A673 (cell line): ENCODE measurements at regions not wholly inside any gene's neighbourhood (a gene's known extent, or its start where the extent isn't known, plus 50 kb on each side); places are given as distances from the start of the nearest gene placed in this dataset.
"Not testable (repeated sequence)": the region's sequence is repeated elsewhere in the genome, so short reads cannot be mapped to it uniquely, and the experiment has no call there.

Experiments
- CTCF ChIP-seq: fragments of 300-800, 200-600 bp; sonication (generic); conservative IDR thresholded peaks from 2 replicates; pipeline ENCODE4 v1.5.1; 2017; ENCODE audit warnings: low read depth, mild to moderate bottlenecking, antibody characterized with exemption, low read length, moderate library complexity, mixed read lengths
- EZH2 ChIP-seq: fragments of 200-600 bp; sonication (generic); IDR thresholded peaks from 2 replicates; pipeline ENCODE4 v1.6.1; 2017; ENCODE audit warnings: borderline replicate concordance, low read depth, mild to moderate bottlenecking, mixed read lengths, antibody characterized with exemption, low read length; ENCODE audit not compliant: poor library complexity, severe bottlenecking

GRCh38 chrX:144092116-144092515 lies 208.2 kb downstream of the UBE2NL start:
- not testable (repeated sequence) for TF ChIP-seq CTCF, EZH2
